Middle frontal gyrus (tissue), 1 donor: ENCODE measurements at regions not wholly inside any gene's neighbourhood (a gene's known extent, or its start where the extent isn't known, plus 50 kb on each side); places are given as distances from the start of the nearest gene placed in this dataset.

ENCODE experiments used
- DNase-seq: peaks from one replicate; pipeline ENCODE4 v3.0.0-alpha.2; 2015; ENCODE audit warnings: low spot score; ENCODE audit errors: extremely low spot score

DNA sequence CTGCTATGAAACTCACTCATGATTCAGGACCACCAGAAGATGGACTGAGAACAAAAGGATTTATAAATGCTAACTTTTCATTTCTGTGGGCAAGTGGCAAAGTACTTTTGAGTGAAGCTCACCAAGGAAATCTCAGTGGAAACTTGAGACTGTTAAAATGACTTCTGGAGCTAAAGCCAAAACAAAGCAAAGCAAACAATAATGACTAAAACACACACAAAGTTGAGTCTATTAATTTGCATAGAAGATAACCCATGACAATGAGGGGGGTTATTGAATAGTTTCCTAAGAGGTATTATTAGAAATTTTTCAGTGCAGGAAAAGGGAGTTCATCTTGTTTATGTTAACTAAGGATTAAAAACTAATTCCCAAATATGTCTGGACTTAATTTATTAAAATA is 612.8 kb upstream of the FAM174A start:
- DNase-seq, result no peak

DNA sequence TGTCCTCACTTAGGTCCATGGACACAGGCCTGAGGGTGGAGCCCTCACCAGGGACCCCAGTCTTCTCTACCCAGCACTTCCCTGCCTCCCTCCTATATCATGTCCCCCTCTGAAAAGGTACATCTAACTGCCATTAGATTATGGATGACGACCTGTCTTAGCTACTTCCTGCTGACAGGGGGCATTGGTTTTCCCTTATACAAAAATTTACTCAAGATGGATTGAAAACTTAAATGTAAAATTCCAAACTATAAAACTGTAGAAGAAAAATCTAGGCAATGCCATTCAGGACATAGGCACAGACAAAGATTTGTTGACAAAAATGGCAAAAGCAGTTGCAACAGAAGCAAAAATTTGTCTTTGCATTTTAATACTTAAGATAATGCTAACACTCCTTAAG is 623.2 kb upstream of the FAM174A start:
- DNase-seq, result no peak

DNA sequence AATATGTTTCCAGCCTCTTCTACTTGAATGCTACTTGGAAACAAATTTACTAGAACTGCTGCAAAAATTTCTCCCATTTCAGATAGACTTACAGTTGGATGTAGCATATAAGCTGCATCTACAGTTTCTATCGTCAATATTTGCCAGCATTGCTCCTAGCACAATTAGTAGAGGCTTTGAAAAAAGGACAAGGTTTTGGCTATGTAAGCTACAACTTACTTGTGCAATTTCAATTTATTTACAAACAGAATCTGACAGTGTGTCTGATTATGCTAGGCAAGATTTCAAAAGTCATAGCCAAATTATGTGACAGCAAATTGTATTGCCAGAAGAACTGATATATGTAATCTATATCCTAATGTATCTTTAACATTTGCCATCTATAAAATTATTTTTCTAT is 628.4 kb upstream of the FAM174A start:
- DNase-seq, result no peak

DNA sequence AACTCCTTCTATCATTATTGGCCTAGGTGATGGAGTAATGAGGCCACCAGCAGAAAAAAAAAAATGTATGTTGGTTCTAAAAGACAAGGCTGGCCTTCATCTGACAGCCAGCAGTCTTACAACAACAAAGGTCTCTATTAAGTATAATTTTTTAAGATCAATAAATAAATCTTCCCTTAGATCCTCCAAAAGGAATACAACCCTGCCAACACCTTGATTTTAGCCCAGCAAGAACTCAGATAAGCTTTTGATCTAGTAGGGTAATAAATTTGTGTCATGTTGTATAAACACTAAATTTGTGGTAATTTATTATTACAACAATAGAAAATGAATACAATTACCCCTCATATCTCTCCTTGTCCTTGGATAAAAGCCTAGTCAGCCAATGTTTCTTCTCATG is 633.2 kb upstream of the FAM174A start:
- no peak for DNase-seq

DNA sequence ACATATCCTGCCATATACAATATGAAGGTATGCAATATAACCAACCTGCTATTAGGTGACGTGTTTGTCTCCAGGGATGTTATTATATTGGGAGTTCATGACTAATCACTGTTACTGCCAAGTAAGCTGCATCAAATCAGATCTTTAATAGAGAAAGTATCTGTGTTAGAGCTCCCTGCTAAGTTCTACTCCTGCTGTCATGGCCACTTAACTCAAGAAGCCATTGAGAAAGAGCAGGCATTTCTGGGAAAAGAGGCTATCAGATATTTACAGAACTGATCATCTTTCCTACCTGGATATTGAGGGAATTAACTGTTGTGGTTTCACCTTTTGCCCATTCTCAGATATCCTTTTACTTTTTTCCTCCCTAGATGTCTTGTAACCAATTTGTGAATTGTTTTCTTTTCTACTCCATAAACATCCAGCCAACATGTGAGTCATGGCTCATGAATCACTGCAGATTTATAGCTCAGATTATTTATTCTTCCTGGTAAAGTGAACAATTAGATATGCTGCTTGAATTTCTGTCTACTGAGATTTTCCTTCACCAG is 634.8 kb upstream of the FAM174A start:
- DNase-seq, result no peak

DNA sequence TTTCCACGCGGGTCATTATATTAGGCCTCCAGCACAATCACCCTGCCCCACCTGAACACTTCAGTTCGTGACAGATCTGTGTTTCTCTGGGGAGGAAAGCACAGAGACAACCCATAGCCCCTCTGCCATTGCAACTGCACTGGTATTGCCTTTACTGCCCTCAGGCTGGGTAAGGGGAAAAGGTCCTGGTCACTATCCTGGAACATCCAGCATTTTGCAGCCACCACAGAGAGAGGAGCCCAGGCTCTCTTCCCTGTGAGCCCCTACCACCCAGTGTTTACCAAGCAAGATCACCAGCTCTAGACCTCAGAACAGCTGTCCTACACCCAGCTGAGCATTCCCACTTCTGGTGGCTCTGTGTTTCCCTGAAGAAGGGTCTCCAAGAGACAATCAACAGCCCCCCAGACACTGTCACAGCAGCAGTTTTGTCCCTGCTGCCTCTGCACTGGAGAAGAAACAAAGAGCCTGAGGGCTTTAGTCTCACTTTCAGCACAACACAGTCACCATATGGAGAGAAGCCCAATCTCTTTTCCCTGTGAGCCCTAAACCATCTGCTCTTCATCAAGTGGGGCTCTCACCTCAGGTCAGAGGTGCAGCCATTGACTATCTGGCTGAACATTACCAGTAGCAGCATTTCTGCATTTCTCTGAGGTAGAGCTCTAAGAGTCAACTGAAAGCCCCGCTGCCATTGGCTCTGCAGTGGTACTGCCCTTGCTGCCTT is 655.2 kb upstream of the FAM174A start:
- no peak for DNase-seq

DNA sequence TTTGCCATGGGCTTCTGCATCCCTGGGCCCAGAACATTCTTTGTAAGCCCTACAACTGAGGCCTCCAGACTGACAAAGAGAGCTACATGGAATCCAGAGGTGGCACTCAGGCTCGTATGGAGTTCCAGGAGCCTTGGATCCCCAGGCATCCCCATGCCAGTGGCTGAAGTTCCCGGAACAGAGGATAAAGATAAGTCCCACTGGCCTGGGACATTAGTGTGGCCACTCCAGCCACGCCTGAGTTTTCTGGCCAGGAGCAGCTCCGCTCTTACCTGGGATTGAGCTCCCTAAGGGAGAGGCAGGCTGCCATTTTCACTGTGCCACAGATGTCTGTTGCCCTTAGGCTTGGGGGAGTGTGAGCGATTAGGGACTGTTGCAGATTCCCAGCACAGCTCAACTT is 656.3 kb upstream of the FAM174A start:
- DNase-seq, result no peak

DNA sequence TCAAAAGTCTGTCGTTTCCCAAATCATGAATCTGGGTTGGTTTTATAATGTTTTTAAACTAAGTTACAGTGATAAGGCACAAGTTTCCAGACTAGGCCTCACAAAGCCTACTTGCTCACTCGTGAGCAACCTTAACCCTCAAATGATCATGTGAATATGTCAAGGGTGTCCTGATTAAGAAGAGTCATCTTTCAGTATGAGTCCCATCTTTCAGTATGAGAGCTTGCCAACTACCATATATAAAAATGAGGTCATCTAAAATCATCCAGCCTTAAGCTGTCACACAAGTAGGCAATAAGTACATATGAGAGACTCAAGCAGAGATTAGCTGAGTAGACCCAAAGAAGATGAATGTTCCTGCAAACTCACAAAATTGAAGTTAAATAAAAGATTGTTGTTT is 668.4 kb upstream of the FAM174A start:
- no peak for DNase-seq

DNA sequence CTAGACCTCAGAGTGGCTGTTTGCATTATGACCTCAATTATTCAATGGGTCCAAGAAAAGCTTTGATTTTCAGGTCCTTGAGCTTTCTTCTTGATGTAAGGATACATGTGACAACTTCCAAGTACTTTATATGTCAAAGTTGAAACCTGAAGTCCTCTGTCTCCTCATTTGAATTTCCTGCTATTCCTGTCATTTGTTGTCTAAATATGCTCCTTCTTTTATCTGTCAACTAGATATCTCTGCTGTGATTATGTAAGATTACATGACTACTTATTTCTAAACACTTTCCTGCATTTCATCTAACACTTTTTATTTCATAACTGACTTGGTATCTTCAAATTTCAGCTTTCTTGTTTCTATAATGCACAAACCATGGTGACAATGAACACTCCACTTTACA is 670.0 kb upstream of the FAM174A start:
- no peak for DNase-seq

DNA sequence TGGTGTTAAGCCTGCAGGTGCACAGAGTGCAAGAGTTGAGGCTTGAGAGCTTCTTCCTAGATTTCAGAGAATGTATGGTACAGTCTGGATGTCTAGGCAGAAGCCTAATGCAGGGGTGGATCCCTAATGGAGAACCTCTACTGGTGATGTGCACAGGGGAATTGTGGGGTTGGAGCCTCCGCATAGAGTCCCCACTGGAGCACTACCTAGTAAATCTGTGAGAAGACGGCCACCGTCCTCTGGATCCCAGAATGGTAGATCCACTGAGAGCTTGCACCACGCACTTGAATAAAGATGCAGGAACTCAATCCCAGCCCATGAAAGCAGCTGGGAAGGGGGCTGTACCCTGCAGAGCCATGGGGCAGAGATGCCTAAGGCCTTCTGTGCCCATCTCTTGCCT is 699.4 kb upstream of the FAM174A start:
- no peak for DNase-seq

DNA sequence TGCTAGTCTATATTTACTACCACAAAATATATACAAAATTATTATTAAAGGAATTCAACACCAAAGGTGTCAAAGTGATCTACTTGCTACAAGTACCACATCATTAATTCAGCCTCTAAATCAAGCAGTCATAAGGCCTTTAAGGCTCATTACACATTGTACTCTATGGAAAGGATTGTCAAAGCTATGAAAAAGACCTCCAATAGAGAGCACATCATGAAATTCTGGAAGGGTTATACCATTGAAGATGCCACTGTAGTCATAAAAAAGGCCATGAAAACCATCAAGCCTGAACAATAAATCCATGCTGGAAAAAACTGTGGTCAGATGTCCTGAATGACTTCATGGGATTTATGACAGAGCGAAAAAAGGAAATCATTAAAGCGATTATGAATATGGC is 708.0 kb upstream of the FAM174A start:
- DNase-seq, result no peak

DNA sequence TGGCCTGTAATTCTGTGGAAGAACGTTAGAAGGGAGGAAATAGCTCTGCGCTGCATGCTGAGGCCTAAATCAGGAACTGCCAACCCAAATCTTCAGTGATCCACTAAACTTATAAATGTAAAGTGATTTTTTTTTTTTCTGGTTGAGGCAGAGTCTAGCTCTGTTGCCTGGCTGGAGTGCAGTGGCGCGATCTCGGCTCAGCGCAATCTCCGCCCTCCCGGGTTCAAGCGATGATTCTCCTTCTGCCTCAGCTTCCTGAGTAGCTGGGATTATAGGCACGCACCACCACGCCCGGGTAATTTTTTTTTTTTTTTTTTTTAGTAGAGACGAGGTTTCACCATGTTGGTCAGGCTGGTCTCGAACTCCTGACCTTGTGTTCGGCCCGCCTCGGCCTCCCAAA is 717.4 kb upstream of the FAM174A start:
- DNase-seq, result no peak

DNA sequence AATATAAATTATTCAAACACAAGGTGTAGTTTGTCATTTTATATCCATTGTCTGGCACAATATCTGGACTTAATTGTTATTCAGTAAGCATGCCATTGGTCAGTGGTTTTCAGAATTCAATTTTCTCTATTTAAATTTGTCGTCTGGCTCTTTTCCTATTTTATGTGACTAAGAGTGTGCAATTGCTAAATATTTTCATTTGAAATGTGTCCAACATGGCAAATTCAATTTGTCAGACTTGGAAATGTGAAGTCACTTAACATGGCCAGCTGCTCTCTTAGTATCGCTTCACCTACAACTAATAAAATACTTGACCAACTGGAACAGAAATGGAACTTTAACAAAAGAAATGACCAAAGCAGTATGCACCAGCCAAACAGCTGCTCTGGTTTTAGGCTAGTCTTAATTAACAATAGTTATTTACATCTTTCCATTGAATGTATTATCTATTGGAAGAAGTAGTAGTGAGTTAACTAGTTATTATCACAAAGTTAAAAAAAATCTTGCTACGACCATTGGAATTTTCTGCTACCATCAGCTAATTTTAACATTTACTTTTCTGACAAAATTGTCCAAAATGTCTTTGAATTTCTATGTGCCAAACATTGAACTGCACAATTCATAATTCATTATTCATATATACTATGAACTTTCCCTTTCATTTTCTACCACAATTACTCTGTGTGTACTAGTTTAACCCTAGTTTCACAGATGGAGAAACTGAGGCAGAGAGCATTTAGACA is 720.7 kb upstream of the FAM174A start:
- no peak for DNase-seq

DNA sequence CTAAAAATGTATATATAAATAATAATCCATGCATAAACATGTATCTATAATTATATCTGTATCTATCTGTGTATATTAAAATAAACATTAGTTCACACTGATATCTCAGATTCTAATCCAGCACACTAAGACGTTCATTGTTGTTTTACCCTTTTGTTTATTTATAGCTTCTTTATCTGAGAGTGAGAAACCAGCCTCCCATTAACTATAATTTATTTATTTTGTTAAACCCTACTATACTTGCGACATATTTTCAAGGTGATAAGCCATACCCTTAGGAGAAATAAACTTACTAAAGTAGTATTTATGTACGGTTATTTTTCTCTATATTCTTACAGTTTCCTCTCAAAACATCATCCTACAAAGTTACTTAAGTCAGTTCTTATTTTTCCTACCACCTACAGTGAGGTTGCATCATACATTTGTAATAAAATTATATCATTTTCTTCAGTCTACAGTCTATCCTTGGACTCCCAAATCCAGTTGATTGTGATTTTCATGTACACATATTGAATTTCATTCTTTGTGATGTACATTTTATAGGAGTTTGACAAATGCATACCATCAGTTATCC is 726.4 kb upstream of the FAM174A start:
- DNase-seq, result no peak

DNA sequence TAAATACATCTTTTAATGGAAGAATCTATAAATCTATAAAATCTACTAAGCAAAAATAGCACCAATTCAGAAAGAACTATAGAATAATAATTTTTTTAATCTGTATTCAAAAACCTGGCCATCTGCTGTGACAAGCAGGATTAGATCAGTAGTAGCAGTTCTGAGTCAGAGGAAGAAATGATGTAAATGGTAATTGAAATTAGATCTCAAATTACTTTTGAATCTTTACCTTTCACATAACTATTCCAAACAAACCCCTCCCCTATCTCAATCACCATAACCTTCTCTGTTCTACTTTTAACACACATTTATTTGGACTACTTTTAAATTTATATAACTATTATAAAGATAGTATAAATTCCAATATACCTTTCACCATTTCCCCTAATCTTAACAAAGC is 727.8 kb upstream of the FAM174A start:
- DNase-seq, result no peak

DNA sequence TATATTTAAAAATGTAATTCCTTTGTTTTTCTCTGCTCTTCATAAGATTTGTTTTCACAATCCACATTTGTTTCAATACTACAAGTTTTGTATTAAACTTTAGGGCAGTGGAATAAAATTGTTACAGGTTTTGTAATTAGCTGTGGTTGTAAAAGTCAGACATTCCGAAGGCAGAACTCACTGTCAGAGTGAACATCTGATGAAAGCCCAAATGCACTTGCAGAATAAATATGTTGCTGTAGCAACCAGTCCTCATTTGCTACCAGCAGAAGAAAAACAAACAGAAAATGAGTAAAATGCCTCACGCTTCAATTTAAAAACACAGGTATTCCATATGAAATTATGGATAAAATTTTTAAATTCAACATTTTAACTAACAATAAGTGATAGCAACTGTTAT is 740.1 kb upstream of the FAM174A start:
- DNase-seq, result no peak

DNA sequence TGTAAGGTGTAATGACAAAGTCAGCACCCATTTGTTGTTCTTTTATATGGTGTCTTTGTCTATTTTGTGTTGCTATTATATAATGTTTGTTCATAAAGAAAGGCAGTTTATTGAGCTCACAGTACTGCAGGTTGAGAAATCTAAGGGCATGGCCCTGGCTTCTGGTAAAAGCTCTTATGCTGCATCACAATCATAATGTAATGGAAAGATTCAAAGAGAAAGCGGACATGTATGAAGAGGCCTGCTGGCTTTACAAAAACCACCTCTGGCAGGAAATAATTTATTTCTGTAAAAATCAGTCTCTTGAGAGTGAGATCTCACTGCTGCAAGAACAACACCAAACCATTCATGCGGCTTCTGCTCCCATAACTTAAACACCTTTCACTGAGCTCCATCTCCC is 746.7 kb upstream of the FAM174A start:
- DNase-seq, result no peak

DNA sequence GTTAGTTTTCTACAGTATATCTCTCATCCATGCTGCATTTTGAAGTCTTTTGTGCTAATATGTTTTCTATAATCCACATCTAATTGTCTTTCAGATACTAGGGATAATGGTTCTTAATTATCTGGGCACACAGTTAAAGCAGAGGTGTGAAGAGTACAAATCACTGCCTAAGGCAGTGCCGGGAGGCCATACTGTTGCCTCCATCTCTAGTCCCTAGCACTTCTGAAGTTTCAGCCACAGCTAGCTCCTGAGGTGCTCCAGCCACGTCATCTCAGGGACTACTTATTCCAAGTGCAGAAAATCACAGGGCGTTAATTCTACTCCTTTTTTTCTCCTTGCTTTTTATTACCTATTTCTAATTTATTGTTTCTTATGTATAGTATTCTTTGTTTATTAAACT is 760.0 kb upstream of the FAM174A start:
- no peak for DNase-seq

DNA sequence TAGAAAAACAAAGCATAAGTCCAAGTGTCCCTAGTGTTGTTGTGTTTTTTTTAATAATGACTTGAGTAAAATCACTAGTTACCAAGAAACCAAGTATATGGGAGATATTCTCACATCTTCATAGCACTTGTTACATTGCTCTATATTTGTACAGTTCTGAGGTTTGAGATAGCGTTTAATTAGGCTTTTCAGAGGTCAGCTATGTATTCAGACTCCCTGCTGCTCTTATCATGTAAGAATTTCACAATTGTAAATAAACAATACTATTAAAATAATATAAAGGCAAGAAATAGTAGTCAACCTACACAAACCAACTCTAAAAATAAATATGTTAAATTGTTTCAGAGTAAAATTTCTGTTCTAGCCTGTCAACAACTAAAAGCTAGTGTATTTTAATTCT is 761.9 kb upstream of the FAM174A start:
- DNase-seq, result no peak

DNA sequence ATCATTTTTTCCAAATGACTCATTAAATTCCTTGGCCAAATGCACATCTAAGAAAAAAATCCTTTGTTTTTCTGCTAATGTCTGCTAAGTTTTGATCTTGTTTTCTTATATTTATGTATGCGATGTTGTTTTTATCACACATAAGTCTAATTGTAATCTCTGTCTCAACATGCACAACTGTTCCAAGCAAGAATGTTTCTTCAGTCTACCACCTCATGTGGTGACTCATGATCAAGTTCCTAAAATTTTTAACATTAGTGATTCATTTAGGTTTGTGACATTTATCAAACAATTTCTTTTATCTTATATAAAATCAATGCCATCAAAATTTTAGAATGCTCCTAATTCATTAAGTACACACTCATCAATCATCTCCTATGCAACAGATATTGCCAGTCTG is 763.9 kb upstream of the FAM174A start:
- DNase-seq, result no peak

DNA sequence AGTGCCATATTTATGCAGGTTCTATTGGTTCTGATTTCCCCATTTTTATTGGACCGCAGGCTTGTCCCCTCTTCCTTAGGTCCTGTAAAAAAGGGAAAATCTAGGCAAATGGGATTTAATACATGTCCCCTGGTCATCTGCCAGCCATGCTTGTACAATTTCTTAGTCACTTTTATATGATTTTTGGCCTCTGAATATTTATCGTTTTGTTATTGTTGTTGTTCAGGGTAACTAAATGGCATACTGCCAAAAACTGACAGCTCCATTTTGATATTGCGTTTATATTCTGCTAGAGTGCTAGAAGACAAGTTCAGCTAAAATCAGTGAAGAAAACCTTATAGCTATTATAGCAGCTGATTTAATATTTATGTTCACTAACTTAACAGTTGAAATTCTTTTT is 770.2 kb upstream of the FAM174A start:
- DNase-seq, result no peak

DNA sequence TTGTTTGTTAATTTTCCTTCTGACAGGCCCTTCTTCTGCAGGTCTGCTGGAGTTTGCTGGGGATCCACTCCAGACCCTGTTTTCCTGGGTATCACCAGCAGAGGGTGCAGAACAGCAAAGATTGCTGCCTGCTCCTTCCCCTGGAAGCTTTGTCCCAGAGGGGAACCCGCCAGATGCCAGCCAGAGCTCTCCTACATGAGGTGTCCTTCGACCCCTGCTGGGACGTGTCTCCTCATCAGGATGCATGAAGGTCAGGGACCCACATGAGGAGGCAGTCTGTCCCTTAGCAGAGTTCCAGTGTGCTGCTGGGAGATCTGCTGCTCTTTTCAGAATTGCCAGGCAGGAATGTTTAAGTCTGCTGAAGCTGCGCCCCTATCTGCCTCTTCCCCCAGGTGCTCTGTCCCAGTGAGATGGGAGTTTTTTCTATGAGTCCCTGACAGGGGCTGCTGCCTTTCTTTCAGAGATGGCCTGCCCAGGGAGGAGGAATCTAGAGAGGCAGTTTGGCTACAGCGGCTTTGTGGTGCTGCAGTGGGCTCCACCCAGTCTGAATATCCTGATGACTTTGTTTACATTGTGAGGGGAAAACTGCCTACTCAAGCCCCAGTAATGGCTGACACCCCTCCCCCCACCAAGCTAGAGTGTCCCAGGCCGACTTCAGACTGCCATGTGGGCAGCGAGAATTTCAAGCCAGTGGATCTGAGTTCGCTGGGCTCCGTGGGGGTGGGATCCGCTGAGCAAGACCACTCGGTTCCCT is 772.0 kb upstream of the FAM174A start:
- no peak for DNase-seq
